ENCODE measurements at regions not wholly inside any gene's neighbourhood (a gene's known extent, or its start where the extent isn't known, plus 50 kb on each side); places are given as distances from the start of the nearest gene placed in this dataset.

DNA sequence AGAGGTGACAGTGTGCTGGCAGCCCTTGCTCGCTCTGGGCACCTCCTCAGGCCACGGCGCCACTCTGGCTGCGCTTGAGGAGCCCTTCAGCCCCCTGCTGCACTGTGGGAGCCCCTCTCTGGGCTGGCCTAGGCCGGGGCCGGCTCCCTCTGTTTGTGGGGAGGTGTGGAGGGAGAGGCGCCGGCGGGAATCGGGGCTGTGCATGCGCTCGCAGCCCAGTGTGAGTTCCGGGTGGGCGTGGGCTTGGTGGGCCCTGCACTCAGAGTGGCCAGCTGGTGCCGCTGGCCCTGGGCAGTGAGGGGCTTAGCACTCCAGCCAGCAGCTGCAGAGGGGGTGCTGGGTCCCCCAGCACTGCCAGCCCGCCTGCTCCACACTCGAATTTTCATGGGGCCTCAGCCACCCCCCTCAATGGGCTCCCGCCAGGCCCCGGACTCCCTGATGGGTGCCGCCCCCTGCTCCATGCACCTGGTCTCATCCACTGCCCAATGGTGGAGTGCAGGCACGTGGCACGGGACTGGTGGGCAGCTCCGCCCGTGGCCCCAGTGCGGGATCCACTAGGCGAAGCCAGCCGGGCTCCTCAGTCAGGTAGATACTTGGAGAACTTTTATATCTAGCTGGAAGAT, 96.7 kb upstream of the BET1 start:
- Histone ChIP-seq H3K4me1 (ENCODE audit: control insufficient read depth in 1 of 2, insufficient read depth in 1 of 2, low read depth in 1 of 2, low read length in 1 of 2) (no peaks in the 10 kb centered on the region), H3K36me3 (no peaks in the 10 kb centered on the region), H3K27ac (no peak overlapping the region), H3K27me3 (no peaks in the 10 kb centered on the region), H3K9me3 (no peaks in the 10 kb centered on the region), H3K4me3 (ENCODE audit: low read depth in 1 of 2, low read length in 1 of 2) (no peak overlapping the region)
- TF ChIP-seq, protein P1, sequence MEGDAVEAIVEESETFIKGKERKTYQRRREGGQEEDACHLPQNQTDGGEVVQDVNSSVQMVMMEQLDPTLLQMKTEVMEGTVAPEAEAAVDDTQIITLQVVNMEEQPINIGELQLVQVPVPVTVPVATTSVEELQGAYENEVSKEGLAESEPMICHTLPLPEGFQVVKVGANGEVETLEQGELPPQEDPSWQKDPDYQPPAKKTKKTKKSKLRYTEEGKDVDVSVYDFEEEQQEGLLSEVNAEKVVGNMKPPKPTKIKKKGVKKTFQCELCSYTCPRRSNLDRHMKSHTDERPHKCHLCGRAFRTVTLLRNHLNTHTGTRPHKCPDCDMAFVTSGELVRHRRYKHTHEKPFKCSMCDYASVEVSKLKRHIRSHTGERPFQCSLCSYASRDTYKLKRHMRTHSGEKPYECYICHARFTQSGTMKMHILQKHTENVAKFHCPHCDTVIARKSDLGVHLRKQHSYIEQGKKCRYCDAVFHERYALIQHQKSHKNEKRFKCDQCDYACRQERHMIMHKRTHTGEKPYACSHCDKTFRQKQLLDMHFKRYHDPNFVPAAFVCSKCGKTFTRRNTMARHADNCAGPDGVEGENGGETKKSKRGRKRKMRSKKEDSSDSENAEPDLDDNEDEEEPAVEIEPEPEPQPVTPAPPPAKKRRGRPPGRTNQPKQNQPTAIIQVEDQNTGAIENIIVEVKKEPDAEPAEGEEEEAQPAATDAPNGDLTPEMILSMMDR (IDR thresholded peaks at IDR 0.05) = no peak

DNA sequence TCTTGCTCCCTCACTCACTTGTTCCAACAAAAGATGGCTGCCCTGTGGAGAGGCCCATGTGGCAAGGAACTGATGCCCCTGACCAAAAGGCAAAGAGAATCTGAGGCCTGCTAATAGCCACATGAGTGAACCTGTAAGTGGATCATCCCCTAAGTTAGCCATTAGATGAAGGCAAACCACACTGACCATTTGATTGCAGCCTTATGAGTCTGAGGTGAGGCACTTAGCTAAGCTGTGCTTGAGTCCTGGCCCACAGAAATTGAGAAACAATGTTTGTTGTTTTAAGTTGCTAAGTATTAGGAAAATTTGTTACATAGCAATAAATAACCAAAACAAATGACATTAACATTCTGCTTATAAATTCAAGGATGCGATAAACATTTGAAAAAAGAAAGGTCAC, 100.1 kb upstream of the BET1 start:
- TF ChIP-seq, protein P1 (IDR thresholded peaks at IDR 0.05) = no peak
- Histone ChIP-seq H3K36me3 (no peaks in the 10 kb centered on the region), H3K4me1 (ENCODE audit: control insufficient read depth in 1 of 2, insufficient read depth in 1 of 2, low read depth in 1 of 2, low read length in 1 of 2) (no peaks in the 10 kb centered on the region), H3K4me3 (ENCODE audit: low read depth in 1 of 2, low read length in 1 of 2) (no peak overlapping the region), H3K27ac (no peak overlapping the region), H3K27me3 (no peaks in the 10 kb centered on the region), H3K9me3 (no peaks in the 10 kb centered on the region)

DNA sequence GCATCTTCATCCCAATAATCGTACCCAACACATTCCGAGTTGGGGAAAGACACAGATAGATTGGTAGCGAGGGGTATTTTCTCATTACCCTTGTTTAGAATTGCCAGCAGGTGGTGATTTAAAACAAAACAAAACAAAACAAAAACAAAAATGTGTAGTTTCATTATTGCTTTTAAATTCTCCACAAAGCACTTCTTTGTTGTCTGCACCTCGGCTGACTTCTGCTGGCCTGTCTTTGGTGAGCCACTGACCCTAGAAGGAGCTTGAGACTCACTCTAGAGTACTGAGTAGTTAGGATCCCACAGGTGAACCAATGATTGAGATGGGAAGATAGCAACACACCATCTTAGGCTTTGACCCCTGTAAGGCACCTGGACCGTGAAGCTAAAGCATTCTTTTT, 105.4 kb upstream of the BET1 start:
- H3K9me3 ChIP-seq = no peaks in the 10 kb centered on the region
- no peaks in the 10 kb centered on the region for H3K27me3 ChIP-seq
- no peaks in the 10 kb centered on the region for H3K4me1 ChIP-seq (ENCODE audit: control insufficient read depth in 1 of 2, insufficient read depth in 1 of 2, low read depth in 1 of 2, low read length in 1 of 2)
- no peak overlapping the region for H3K4me3 ChIP-seq (ENCODE audit: low read depth in 1 of 2, low read length in 1 of 2)
- H3K36me3 ChIP-seq = no peaks in the 10 kb centered on the region
- H3K27ac ChIP-seq = no peak overlapping the region
- TF ChIP-seq, protein P1 (IDR thresholded peaks at IDR 0.05) = no peak

DNA sequence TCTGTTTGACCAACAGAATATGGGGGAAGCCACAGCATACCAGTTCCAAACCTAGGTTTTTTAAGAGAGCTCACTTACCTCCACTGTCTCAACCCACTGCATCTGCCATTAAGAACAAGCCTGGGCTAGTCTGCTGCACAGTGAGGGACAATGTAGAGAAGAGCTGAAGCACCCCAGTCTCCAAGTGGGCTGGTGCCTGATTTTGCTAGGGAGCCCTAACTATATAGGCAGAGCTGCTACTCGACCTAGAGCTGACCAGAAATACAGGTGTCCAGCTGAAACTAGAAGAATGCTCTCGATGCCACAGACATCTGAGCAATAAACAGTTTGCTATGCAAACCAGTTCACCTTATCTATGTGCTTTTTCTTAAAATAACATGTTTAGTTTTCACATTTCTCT, 106.9 kb upstream of the BET1 start:
- H3K36me3 ChIP-seq = no peaks in the 10 kb centered on the region
- TF ChIP-seq, protein P1 (IDR thresholded peaks at IDR 0.05) = no peak
- H3K4me1 ChIP-seq (ENCODE audit: control insufficient read depth in 1 of 2, insufficient read depth in 1 of 2, low read depth in 1 of 2, low read length in 1 of 2) = no peaks in the 10 kb centered on the region
- no peaks in the 10 kb centered on the region for H3K9me3 ChIP-seq
- no peak overlapping the region for H3K4me3 ChIP-seq (ENCODE audit: low read depth in 1 of 2, low read length in 1 of 2)
- H3K27me3 ChIP-seq = no peaks in the 10 kb centered on the region
- H3K27ac ChIP-seq = no peak overlapping the region

DNA sequence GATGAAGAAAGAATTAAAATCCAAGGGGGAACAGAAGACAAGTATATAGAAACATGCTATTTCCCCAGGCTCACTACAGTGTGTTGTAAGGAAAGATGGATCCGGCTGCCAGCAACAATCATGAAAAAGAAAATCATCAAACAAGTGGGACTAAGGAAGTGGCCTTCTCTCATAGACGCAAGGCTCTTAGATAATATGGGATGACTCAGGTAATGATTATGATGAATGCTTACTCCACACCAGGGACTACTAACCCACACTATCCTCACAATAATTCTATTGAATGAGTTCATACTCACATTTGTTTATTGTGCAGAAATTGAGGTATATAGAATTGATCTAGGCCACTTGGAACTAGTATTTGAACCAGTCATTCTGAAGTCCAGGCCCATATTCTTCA, 111.2 kb upstream of the BET1 start:
- no peaks in the 10 kb centered on the region for H3K9me3 ChIP-seq
- no peaks in the 10 kb centered on the region for H3K36me3 ChIP-seq

More for the DNA sequence above, 111.2 kb upstream of the BET1 start:
- TF ChIP-seq, protein P1 (IDR thresholded peaks at IDR 0.05) = no peak
- H3K27me3 ChIP-seq = no peaks in the 10 kb centered on the region
- no peaks in the 10 kb centered on the region for H3K4me1 ChIP-seq (ENCODE audit: control insufficient read depth in 1 of 2, insufficient read depth in 1 of 2, low read depth in 1 of 2, low read length in 1 of 2)
- H3K4me3 ChIP-seq (ENCODE audit: low read depth in 1 of 2, low read length in 1 of 2) = no peak overlapping the region
- H3K27ac ChIP-seq = no peak overlapping the region

Measured in neutrophil (primary cell).